ENCODE measurements at regions not wholly inside any gene's neighbourhood (a gene's known extent, or its start where the extent isn't known, plus 50 kb on each side); places are given as distances from the start of the nearest gene placed in this dataset.
"Not testable (repeated sequence)": the region's sequence is repeated elsewhere in the genome, so short reads cannot be mapped to it uniquely, and the experiment has no call there.

GRCh38 chr4:132709056-132709455, 440.0 kb upstream of the PCDH10 start:
- DNase-seq, result no peak

GRCh38 chr4:132710971-132711370, 438.1 kb upstream of the PCDH10 start:
- DNase-seq, result no peak

- DNase-seq, result no peak
Observed at GRCh38 chr4:132737344-132737743, 411.8 kb upstream of the PCDH10 start.

GRCh38 chr4:132759199-132759780, 389.8 kb upstream of the PCDH10 start:
- DNase-seq, result no peak

- DNase-seq, result no peak
Observed at GRCh38 chr4:132763465-132763864, 385.6 kb upstream of the PCDH10 start.

GRCh38 chr4:132767901-132768300, 381.2 kb upstream of the PCDH10 start:
- DNase-seq, result no peak

- DNase-seq, result no peak
Observed at GRCh38 chr4:132770776-132771175, 378.3 kb upstream of the PCDH10 start.

- DNase-seq, result no peak
Observed at GRCh38 chr4:132792310-132792709, 356.8 kb upstream of the PCDH10 start.

GRCh38 chr4:132797856-132798255, 351.2 kb upstream of the PCDH10 start:
- no peak for DNase-seq

- DNase-seq, result no peak
Observed at GRCh38 chr4:132809298-132810032, 339.6 kb upstream of the PCDH10 start.

- not testable (repeated sequence) for DNase-seq
Observed at GRCh38 chr4:132813061-132813460, 336.0 kb upstream of the PCDH10 start.

GRCh38 chr4:132818091-132818490, 331.0 kb upstream of the PCDH10 start:
- no peak for DNase-seq

- no peak for DNase-seq
Observed at GRCh38 chr4:132823419-132823818, 325.7 kb upstream of the PCDH10 start.

GRCh38 chr4:132824761-132825160, 324.3 kb upstream of the PCDH10 start:
- DNase-seq, result no peak

- no peak for DNase-seq
Observed at GRCh38 chr4:132827522-132827921, 321.6 kb upstream of the PCDH10 start.

- DNase-seq, result no peak
Observed at GRCh38 chr4:132838244-132838643, 310.9 kb upstream of the PCDH10 start.

GRCh38 chr4:132839070-132839469, 310.0 kb upstream of the PCDH10 start:
- DNase-seq, result no peak

GRCh38 chr4:132859929-132860328, 289.2 kb upstream of the PCDH10 start:
- no peak for DNase-seq

GRCh38 chr4:132860976-132861375, 288.1 kb upstream of the PCDH10 start:
- DNase-seq, result no peak

- DNase-seq, result no peak
Observed at GRCh38 chr4:132863619-132864018, 285.5 kb upstream of the PCDH10 start.

GRCh38 chr4:132865458-132865857, 283.6 kb upstream of the PCDH10 start:
- DNase-seq, result no peak

GRCh38 chr4:132865922-132866321, 283.2 kb upstream of the PCDH10 start:
- no peak for DNase-seq

GRCh38 chr4:132866616-132867015, 282.5 kb upstream of the PCDH10 start:
- DNase-seq, result no peak

GRCh38 chr4:132893787-132894186, 255.3 kb upstream of the PCDH10 start:
- DNase-seq, result no peak

- no peak for DNase-seq
Observed at GRCh38 chr4:132901224-132901623, 247.9 kb upstream of the PCDH10 start.
